ENCODE measurements at regions not wholly inside any gene's neighbourhood (a gene's known extent, or its start where the extent isn't known, plus 50 kb on each side); places are given as distances from the start of the nearest gene placed in this dataset.
"Not testable (repeated sequence)": the region's sequence is repeated elsewhere in the genome, so short reads cannot be mapped to it uniquely, and the experiment has no call there.

DNA sequence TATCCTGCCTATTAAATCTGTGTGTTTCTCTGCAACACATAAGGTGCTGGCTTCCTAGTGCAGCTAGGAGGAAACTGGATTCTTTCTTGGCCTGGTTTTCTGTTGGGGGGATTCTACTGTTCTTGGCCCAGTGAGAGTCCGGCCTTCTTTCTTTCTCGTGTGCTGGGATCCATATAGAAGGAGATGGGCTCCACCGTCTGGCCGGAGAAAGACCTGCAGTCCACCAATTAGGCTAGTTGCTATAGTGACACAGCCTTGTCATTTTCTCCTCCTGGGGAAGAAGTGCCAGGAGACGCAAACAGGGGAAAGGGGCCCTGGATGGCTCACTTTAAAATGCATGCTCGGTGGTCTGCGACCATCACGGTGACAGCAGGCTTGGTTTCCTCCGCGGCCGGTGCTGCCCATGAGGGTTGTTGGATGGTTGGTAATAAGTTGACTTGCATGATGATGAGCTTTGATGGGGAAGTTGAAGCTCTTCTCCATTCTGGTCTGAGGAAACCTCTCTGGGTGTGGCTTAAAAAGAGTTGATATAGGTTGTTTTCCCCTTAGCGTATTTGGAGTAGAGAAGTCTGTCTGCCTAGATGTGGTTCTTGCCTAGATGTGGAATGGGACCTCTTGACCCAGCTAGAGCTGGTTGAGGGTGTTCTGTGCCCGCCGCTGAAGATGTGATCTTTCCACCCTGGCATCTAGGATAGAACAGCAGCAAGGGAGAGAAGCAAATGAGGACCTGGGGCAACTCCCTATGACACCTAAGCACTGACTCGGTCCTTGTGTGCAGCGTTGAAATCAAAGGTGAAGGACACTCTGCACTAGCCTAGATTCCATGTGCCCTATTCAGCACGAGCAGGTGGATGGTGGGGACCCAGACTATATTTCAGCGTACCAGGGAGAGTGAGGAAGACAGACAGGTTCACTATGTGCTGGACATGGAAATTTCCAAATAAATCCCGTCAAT, 1335.0 kb downstream of the BRD1 start:
- no peak for DNase-seq (ENCODE audit: low read depth)

DNA sequence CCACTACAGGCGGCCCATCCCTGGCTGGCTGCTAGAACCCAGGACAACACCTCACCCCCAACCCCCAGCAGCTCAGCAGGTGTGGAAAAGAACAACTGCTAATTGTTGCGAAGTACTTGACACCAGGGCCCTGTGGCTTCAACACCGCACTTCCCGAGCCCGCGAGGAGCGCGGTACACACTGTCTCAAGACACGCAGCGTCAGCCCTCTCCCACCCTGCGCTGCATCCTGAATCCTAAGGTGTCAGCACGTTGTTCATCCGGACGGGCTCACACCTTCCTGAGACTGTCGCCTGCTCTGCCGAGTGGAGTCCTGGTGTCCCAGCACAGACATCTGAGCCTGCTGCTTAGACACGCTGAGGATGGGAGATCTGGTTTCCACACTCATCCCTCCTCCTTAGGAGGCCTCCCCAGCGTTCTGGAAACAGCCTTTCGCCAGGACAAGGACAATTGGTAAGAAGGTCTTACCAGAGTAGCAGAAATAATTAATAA, 1336.2 kb downstream of the BRD1 start:
- DNase-seq (ENCODE audit: low read depth), result no peak

DNA sequence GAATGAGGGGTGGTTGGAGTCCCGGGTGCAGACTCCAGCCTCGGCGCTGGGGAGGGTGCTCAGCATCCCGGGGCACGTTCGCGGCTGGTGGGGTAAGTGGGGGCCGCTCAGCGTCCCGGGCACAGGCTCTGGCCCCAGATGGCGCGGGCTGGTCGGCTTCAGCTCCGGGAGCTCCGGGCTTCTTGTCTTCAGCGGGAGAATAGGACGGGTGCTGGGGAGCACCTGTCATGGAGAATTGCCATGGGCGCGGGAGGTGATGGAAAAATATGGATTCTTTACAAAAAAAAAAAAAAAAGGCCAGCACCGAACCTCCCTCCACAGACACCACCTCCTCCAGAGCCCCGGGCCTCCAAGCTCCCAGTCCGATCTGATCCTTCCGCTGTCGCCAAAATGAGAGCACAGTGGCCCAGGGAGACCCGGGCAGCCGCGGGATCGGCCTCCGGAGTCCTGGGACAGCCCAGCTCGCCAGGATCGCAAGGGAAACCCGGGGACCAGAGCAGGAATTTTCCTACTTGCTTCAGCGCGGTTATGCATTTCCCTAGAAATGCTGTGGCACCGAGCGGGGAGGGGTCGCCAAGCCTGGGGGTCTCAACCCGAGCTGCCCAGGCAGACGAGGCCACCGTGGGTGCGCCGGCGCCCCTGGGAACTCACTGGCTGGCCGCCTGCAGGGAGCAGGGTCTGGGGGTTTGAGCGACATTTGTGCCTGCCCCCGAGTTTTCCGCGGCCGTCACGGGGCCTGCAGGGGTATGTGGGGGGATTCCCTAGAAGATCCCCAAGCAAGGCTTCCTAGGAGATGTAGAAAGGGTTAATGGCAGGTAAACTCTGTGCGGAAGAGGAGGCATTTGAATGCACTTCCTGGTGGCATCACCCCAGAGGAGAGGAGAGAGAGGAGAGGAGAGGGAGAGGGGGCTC, 1336.9 kb downstream of the BRD1 start:
- DNase-seq (ENCODE audit: low read depth), result no peak

DNA sequence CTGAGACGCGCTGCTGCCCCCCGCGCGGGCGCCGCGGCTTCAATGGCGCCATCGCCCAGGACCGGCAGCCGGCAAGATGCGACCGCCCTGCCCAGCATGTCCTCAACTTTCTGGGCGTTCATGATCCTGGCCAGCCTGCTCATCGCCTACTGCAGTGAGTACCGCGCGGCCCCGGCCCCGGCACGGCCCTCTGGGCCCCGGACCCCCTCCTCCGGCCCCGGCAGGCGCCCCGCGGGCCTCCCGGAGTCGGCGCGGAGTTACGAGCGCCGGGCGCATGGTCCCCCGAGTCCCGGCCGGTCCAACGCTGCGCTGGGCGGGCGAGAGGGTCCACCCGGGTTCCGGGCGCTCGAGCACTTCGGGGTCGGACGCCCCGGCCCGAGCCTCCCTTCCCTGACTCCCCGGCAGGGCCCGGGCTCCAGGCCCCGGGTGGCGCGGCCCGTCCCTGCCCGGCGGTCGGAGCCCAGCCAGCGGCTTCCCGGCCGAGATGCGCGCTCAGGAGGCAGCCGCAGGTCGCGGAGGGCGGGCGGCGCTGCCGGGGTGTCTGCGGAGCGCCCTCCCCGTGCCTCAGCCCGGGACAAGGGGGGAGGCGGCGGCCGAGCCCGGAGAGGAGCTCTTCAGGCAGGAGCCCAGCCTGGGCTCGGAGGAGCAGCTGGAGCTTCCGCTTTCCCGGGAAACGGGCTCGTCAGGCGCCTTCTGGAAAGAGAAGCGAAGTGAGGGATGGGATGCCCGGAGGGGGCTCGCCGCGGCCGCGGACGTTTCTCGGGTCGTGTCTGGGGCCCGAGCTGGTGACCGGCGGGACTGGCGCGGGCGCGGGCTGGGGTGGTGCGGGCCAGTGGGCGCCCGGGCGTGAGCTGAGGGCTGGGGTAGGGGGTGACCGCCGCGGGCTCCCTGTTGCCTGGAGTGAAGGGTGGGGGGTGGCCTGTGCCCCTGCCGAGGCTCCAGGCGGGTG, 1337.8 kb downstream of the BRD1 start:
- DNase-seq (ENCODE audit: low read depth), result no peak

DNA sequence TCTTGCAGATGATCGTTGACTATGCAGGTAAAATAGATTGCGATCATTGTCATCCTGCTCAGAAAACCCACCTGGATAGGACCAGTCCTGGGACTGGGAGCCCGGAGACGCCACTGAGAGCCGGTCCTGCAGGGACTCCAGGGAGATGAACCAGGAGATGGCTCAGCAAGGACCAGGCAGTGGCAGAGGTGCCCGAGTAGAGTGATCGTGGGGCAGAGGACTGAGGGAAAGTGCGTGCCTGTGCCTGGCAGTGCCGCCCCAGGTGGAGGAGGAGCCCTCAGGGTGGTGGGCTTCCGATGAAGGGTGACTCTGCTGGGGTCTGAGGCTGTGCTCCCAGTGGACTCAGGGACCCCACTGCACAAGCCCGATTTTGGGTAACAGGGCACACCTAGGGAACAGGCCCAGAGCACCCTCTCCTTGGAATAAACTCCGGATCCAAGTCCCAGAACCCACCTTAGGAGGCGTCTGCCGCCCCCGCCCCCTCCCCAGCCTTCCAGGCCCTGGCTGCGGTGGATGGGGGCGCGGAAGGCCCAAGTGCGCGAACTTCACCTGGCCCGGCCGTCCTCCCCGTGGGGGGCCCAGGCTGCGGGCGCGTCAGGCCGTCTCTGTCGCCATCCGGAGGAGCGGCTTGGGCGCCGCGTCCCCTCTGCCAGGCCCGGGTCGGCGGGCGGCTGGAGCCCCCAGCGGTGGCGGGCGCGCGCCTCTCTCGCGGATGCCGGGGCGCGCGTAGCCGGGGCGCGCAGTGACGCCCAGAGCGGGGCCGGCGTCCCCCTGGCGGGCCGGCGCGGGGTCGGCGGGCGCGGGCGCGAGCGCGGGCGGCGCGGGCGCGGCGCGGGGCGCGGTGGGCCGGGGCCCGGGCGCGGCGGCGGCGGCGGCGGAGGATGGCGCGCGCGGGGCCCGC, 1338.8 kb downstream of the BRD1 start:
- no peak for DNase-seq (ENCODE audit: low read depth)

DNA sequence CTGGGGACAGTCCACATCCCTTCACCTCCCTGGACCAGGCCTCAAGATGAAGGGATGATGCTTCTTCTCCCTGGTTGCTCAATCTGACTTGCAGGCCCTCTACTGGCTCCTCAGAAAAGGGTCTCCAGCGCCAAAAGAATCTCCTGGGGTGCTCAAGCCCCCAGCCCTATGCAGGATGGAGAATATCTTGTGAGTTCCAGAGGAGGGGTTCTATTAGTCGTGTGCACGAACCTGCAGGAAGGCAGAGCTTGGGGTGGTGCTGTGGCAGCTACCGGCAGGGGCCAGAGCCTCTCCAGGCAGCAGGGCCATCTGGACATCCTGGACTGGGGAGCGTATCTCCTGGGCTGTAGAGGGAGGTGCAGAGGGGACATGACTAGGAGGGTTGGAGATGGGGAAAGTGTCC, 1339.5 kb downstream of the BRD1 start:
- no peak for DNase-seq (ENCODE audit: low read depth)

DNA sequence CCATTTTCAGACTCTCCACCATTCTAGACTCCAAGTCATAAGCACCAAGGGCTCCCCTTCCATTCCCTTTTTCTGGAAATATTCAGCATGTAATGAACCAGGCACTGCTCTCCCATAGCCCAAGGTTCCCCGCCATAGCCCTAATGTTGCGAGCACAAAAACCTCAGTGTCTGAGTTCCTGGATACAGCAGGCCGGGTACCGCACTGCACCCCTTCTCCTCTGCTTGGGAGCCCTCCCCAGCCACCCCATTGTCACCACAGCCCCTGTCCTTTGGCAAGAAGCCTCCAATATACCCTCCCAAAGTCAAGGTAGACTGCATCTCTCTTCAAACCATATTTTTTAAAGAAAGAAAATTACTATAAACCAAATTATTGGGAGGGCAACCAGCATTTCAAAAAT, 1341.1 kb downstream of the BRD1 start:
- no peak for DNase-seq (ENCODE audit: low read depth)

DNA sequence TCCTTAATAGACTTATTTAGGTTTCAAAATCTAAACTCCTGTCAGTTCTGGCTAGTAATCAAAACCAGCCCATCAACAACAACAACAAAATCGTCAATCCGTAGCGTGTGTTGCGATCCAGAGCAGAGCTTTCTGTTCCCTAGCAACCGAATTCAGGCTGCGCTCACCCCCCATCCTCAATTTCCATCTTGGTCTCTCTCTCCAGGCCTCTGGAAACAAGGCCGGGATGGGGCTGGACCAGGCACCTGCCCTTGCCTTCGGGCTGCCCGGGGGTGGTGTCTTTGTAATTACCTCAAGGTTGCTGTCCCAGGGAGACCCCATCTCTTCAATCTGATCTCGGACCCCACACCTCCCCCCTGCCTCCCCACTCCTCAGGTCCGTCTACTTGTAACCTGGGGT, 1341.5 kb downstream of the BRD1 start:
- DNase-seq (ENCODE audit: low read depth), result no peak

DNA sequence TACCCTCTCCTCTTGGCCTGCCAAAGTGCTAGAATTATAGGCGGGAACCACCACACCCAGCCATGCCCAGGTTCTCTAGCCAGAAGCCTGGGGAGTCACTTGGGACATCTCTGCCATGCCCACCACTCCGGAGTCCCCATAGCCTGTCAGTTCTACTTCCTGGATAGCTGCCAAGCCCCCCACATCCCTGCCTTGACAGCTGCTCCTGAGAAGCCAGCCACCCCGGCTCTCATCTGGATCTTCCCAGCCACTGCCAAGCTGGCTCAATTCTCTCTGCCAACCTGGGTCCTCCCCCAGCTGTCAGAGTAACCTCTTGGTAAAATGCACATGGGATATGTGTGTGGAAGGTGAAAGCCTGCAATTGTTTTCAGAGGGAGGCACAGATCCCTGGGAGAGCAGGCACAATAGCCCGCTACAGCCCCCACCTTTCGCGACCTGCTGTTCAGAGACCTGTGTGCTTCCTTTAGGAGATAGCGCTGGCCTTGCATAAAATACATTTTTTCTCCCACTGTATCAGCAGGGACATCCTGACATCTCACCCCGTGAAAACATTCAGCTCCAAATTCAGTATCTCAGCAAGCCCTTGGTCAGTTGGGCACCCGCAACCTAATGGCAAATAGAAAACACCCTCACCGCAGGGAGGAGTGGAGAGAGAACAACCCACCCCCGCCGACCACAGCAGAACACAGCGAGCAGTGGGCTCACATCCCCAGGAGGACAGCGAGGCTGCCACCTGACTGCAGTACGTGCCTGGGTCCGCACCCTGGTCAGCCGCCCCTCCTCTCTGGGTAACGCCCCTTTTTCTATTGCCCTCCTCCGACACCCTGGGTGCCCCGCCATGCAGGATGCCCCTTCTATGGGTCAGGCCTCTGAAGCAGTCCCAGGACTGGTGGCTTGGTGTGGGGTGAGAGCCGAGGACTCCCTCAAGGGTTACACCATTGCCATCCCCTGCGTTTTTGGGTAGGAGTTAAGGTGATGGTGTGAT, 1342.2 kb downstream of the BRD1 start:
- no peak for DNase-seq (ENCODE audit: low read depth)

DNA sequence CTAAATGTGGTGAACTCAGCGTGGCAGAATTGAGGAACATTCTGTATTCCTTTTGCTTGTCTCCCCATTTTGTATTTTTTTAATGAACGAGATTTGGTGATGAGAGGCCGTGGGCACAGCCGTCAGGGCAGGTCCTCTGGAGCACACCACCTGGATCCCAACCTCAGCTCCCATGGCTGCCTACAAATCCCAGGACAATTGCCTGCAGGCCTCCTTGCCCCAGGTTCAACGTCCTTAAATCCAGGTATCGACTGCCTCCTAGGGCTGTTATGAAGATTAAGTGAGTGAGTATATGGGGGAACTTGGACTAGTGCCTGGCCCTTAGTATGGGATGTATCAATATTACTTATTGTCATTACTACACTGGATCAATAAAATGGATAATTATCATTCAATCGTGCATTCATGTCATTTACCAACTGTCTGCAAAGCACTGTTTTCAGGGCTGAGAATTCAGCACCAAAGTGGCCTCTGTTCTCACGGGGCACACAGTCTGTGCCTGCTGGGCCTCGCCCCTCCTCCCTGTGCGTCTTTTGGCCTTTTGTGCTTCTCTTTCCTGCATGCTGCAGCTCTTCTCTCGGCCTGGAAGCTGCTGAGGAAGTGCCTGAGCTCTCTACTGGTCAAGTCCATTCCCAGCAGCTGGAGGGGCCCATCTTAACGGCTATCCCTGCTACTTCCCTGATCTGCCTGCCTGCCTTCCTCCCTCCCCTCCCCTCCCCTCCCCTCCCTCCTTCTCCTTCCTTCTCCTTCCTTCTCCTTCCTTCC, 1343.7 kb downstream of the BRD1 start:
- DNase-seq (ENCODE audit: low read depth), result no peak

DNA sequence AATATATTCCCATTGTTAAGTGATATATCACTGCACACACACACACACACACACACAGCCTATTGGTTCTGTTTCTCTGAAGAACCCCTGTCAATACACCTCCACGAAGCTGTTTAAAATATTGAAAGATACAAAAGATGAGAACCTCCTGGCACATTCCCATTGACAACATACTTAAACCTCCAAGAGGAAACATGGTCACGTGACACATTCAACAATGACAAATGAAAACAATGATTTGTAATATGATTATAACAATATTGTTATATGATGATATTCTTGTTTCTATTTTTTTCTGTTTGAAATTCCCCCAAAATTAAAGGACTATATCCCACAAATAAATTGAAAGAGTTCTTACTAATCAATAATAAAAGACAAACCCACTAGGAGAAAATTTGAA, 1344.9 kb downstream of the BRD1 start:
- DNase-seq (ENCODE audit: low read depth), result no peak

DNA sequence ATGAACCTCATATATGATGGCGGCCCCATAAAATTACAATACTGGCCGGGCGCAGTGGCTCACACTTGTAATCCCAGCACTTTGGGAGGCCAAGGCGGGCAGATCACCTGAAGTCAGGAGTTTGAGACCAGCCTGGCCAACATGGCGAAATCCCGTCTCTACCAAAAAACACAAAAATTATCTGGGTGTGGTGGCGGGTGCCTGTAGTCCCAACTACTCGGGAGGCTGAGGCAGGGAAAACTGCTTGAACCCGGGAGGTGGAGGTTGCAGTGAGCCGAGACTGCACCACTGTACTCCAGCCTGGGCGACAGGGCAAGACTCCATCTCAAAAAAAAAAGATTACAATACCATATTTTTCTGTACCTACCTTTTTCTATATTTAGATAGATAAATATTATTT, 1345.5 kb downstream of the BRD1 start:
- DNase-seq (ENCODE audit: low read depth), result not testable (repeated sequence)

DNA sequence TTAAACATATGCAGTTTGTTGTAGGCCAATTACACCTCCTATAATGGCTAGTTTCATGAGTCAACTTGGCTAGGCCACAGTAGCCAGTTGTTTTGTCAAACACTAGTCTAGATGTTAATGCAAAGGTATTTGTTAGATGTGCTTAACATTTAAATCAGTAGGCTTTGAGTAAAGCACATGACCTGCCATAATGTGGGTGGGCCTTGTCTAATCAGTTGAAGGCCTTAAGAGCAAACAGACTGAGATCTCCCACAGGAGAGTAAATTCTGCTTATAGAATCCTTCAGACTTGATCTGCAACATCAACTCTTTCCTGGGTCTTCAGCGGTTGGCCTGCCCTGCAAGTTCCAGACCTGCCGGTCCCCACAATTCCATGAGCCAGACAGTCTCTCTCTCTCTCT, 1345.9 kb downstream of the BRD1 start:
- no peak for DNase-seq (ENCODE audit: low read depth)

DNA sequence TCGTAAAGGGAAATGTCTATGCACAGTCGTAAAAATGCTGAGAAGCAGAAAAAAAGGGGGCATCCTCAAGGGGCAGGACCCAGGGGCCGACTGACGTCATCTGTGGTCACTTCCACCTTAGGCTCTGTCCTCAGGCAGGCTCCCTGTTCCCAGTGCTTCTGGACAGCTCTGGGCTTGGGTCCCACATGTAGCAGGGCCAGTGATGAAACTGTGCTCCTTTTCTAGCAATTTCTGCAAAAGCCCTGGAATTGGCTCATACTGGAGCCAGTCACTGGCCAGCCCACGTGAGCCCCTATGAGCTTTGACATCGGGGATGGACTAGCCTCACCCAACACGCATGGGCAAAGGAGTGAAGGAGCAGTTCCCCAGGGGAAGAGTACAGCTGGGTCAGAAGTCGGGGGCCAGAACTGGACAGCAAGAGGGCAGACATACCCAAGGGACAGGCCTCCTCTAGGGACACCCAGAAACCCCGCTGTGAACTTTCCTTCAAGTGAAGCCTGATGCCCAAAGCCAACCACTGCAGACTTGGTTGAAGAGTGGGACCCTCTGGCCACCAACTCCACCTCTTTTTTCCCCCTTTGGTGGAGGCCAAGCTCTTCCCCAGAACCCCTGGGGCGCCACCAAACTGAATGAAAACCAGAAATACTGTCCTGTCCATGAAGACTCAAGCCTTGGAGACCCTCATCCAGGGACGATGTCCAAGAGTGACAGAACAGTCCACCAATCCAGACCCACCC, 1349.0 kb downstream of the BRD1 start:
- DNase-seq (ENCODE audit: low read depth), result no peak

DNA sequence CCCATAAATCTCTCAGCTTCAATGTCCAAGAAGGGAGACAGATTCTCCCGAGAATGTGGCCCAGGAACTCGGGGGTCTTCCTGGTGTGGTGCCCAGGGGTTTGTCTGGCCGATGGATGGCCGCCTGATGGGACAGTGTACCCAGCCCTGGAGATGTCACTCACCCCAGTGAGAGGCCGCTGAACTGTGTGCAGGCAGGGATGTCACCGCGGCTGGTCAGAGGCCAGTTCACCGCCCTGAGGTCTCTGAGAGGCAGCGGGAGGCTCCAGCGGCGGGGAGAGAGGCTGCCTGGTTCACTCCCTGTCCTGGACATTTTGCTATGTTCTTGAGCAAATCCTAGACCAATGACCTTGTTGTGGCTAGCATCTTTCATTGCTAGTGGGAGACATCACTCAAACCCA, 1349.5 kb downstream of the BRD1 start:
- no peak for DNase-seq (ENCODE audit: low read depth)

DNA sequence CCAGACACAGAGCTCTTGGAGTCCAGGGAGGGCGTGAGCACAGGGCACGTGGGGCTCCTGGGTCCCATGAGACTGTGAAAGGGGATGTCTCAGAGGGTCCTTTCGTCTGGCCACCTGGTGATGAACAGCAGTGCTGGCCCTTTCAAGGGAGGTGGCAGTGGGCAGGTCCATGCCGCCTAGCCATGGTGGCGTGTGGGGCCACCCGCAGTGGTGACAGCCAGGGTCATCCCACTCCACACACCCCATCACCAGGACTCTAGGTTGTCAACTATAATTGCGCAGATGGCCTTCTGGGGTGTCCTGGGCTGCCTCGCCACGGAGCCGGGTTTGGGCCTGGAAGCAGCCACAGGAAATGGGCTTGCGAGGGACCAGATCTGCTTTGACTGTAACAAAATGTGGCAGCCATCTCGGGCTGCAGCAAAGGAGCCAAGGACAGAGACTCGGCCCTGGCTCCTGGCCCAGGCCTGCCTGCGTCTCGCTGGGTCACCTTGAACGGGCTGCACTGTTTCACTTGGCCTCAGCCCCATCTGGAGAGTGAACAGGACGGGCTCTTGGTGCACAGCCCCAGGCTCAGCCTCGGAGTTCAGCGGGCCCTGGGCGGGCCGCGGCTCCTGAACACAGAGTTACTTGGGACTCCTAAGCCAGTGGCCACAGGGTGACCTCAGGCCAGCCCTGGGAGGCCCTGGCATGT, 1350.5 kb downstream of the BRD1 start:
- no peak for DNase-seq (ENCODE audit: low read depth)

DNA sequence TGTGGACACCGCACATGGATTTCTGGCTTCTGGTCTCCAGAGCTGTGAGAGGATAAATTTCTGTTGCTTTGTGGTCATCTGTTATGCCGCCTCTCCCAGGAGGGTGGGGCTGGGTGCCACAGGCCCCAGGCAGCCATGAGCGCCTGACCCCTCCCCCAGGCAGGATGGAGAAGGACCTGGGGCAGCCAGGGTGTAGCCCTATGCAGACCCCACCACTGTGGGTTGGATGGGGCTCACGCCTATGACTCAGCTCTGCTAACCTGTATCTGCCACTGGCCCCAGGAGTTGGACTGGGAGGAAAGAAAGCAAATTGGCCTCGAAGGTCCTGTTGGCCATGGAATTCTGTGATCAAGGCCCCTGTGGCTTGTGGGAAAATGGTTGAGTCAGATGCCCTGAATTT, 1351.1 kb downstream of the BRD1 start:
- no peak for DNase-seq (ENCODE audit: low read depth)

All from stimulated activated CD8-positive, alpha-beta memory T cell treated with anti-CD3 and anti-CD28 coated beads, Interleukin-12 subunit alpha, Interleukin-12 subunit beta, amount 100 ng/mL, for 4 hours (primary cell).